ENCODE measurements at regions not wholly inside any gene's neighbourhood (a gene's known extent, or its start where the extent isn't known, plus 50 kb on each side); places are given as distances from the start of the nearest gene placed in this dataset.
"Not testable (repeated sequence)": the region's sequence is repeated elsewhere in the genome, so short reads cannot be mapped to it uniquely, and the experiment has no call there.

- DNase-seq = no peak
These were observed 98.1 kb downstream of the CCDC71L start for GRCh38 chr7:106562711-106563366.

- no peak for DNase-seq
These were observed 99.1 kb downstream of the CCDC71L start for GRCh38 chr7:106561666-106562411.

- DNase-seq = no peak
These were observed 99.8 kb downstream of the CCDC71L start for GRCh38 chr7:106561151-106561550.

- no peak for DNase-seq
These were observed 100.5 kb downstream of the CCDC71L start for GRCh38 chr7:106560482-106560881.

- DNase-seq = not testable (repeated sequence)
These were observed 104.7 kb downstream of the CCDC71L start for GRCh38 chr7:106556244-106556643.

- not testable (repeated sequence) for DNase-seq
These were observed 106.3 kb downstream of the CCDC71L start for GRCh38 chr7:106554623-106555022.

GRCh38 chr7:106553446-106553836 is 107.5 kb downstream of the CCDC71L start:
- DNase-seq = no peak

GRCh38 chr7:106552645-106553445 is 108.1 kb downstream of the CCDC71L start:
- no peak for DNase-seq

- no peak for DNase-seq
These were observed 109.0 kb downstream of the CCDC71L start for GRCh38 chr7:106551936-106552335.

- DNase-seq = no peak
These were observed 112.5 kb downstream of the CCDC71L start for GRCh38 chr7:106548491-106548890.

- no peak for DNase-seq
These were observed 115.7 kb downstream of the CCDC71L start for GRCh38 chr7:106545275-106545674.

- no peak for DNase-seq
These were observed 117.7 kb downstream of the CCDC71L start for GRCh38 chr7:106543221-106543757.

- peak; percentile 59 for DNase-seq
These were observed 118.3 kb downstream of the CCDC71L start for GRCh38 chr7:106542550-106543220.

- DNase-seq = no peak
These were observed 122.3 kb downstream of the CCDC71L start for GRCh38 chr7:106538638-106539037.

GRCh38 chr7:106537119-106537518 is 123.8 kb downstream of the CCDC71L start:
- no peak for DNase-seq

GRCh38 chr7:106536079-106536478 is 124.9 kb downstream of the CCDC71L start:
- no peak for DNase-seq

GRCh38 chr7:106535234-106535932 is 125.6 kb downstream of the CCDC71L start:
- no peak for DNase-seq

GRCh38 chr7:106534271-106534846 is 126.6 kb downstream of the CCDC71L start:
- no peak for DNase-seq

GRCh38 chr7:106530183-106530582 is 130.8 kb downstream of the CCDC71L start:
- not testable (repeated sequence) for DNase-seq

GRCh38 chr7:106526617-106527016 is 134.3 kb downstream of the CCDC71L start:
- not testable (repeated sequence) for DNase-seq

- DNase-seq = no peak
These were observed 136.3 kb downstream of the CCDC71L start for GRCh38 chr7:106524690-106525059.

GRCh38 chr7:106523482-106523881 is 137.5 kb downstream of the CCDC71L start:
- DNase-seq = no peak
